ENCODE measurements at regions not wholly inside any gene's neighbourhood (a gene's known extent, or its start where the extent isn't known, plus 50 kb on each side); places are given as distances from the start of the nearest gene placed in this dataset.

- H3K4me3 ChIP-seq (ENCODE audit: low read length): no peak overlapping the region
- no peak for TF ChIP-seq ZNF274 (IDR thresholded peaks at IDR 0.05; ENCODE audit: low read depth, low read length)
These were observed 128.6 kb upstream of the ARID1B start for GRCh38 chr6:156648616-156649015.

GRCh38 chr6:156647991-156648390 is 129.2 kb upstream of the ARID1B start:
- no peak for TF ChIP-seq ZNF274 (IDR thresholded peaks at IDR 0.05; ENCODE audit: low read depth, low read length)
- no peak overlapping the region for H3K4me3 ChIP-seq (ENCODE audit: low read length)

GRCh38 chr6:156647140-156647784 is 129.9 kb upstream of the ARID1B start:
- H3K4me3 ChIP-seq (ENCODE audit: low read length): no peak overlapping the region
- no peak for TF ChIP-seq ZNF274 (IDR thresholded peaks at IDR 0.05; ENCODE audit: low read depth, low read length)

- TF ChIP-seq ZNF274 (IDR thresholded peaks at IDR 0.05; ENCODE audit: low read depth, low read length): no peak
- no peak overlapping the region for H3K4me3 ChIP-seq (ENCODE audit: low read length)
These were observed 130.7 kb upstream of the ARID1B start for GRCh38 chr6:156646496-156646895.

GRCh38 chr6:156645097-156645496 is 132.1 kb upstream of the ARID1B start:
- TF ChIP-seq ZNF274 (IDR thresholded peaks at IDR 0.05; ENCODE audit: low read depth, low read length): no peak
- no peak overlapping the region for H3K4me3 ChIP-seq (ENCODE audit: low read length)

DNA sequence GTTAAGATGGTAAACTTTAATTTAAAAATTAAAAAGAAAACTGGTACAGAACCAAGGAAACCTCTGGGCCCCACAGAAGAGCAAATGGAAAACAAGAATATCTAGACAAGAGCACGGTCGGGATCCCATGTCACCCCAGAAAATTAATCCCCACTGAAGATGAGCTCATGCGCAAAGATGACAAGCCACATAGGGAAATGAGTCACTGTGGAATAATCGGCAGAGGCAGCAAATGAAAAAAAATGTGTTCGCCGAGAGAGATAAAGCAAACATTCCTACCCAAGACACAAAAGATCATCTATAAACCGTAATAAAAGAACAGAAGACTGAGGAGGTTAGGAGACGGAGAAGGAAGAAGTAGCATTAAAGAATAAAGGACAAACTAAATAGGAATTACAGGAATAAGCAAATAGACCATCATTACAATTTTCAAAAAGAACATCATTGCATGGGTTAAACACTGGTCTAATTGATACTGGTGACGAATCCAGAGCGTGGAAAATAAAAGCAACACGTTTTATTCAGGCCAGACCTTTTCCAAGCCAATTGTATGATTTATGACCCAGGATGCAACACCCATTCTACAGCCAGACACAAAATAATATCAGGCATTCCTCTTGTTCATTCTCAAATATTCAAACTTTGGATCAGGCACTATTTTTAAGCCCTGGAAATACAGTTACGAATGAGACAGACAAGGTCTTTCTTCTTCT is 138.0 kb upstream of the ARID1B start:
- TF ChIP-seq ZNF274 (IDR thresholded peaks at IDR 0.05; ENCODE audit: low read depth, low read length): no peak
- H3K4me3 ChIP-seq (ENCODE audit: low read length): no peak overlapping the region

GRCh38 chr6:156638581-156638980 is 138.6 kb upstream of the ARID1B start:
- no peak overlapping the region for H3K4me3 ChIP-seq (ENCODE audit: low read length)
- no peak for TF ChIP-seq ZNF274 (IDR thresholded peaks at IDR 0.05; ENCODE audit: low read depth, low read length)

DNA sequence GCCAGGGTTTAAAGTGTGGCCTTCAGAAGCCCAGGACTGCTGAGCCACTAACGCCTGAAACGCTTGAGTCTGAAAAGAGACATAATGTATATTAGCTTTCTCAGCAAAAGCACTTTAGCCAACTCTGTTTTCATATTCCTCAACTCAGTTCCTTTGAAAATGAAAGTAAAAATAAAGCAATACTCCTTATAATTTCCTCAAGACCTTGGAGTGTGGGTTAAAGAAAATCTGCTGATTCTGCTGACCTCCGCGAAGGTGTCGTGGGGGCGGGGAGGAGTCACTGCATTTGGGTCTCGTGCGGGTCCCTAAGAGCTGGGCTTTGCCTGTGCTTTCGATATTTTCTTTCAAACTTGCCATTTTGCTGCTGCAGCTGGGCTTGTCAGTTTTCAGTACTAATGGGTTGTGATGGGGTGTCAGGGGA is 142.2 kb upstream of the ARID1B start:
- H3K4me3 ChIP-seq (ENCODE audit: low read length): no peak overlapping the region; the same call in 1 of the 2 replicates
- TF ChIP-seq ZNF274 (IDR thresholded peaks at IDR 0.05; ENCODE audit: low read depth, low read length): no peak

GRCh38 chr6:156634048-156634447 is 143.1 kb upstream of the ARID1B start:
- H3K4me3 ChIP-seq (ENCODE audit: low read length): no peak overlapping the region
- TF ChIP-seq ZNF274 (IDR thresholded peaks at IDR 0.05; ENCODE audit: low read depth, low read length): no peak

DNA sequence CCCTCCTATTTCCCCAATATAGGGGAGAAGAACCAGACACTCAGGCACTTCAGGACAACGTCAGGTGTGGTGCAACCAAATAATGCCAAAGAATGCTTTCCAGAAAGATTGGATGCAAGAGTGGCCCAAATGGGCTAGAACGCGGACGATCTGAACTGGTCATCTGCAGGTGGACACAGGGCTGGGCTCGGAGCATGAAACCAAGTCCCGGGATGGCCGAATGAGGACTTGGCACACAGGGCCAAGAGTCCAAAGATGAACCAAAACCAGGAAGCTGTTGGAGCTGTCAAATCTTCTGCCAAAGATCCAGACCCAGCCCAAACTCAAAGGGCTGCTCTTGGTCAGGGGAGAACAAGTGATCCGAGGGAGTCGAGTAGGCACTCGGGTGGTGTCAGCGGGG is 143.9 kb upstream of the ARID1B start:
- no peak for TF ChIP-seq ZNF274 (IDR thresholded peaks at IDR 0.05; ENCODE audit: low read depth, low read length)
- no peak overlapping the region for H3K4me3 ChIP-seq (ENCODE audit: low read length)

DNA sequence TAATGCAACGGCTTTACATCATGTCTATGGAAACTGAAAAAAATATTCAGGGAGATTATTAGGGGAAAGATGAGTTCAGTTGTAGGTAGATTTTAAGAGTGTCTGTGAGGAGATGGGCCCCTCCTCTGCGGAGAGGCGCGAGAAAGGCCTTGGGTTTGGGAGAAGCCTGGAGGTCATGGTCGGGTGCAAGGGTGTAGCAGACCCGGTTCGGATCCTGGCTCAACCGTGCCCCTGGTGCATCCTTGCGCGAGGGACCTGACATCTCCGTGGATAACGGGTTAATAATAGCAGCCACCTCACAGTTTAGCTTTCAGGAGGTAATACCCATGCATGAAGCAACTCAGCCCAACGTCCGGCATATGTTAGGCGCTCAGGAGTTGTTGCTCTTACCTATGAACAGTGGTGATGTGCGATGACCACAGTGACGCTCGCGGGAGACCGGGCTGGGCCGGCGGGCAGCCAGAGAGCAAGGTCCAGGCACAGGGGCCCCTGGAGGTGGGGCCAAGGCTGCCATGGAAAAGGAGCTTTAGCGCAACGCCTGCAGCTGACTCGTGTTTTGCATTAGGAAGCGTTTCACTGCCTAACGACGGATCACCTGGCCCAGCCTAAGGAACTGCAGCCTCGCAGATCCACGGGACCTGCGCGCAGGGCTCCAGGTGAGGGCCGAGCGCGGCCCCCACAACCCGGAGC is 146.4 kb upstream of the ARID1B start:
- H3K4me3 ChIP-seq (ENCODE audit: low read length): no peak overlapping the region
- no peak for TF ChIP-seq ZNF274 (IDR thresholded peaks at IDR 0.05; ENCODE audit: low read depth, low read length)

DNA sequence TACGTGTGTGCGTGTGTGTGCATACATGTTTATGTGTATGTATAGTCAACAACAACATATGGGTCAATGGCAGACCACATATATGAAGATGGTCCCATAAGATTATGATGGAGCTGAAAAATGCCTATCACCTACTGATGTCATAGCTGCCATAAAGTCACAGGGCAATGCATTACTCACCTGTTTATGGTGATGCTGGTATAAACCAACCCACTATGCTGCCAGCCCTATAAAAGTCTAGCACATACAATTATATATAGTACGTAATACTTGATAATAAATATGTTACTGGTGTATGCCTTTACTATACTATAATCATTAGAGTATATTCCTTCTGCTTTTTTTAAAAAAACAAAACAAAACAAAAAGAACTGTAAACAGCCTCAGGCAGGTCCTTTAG is 148.4 kb upstream of the ARID1B start:
- H3K4me3 ChIP-seq (ENCODE audit: low read length): no peak overlapping the region
- TF ChIP-seq ZNF274 (IDR thresholded peaks at IDR 0.05; ENCODE audit: low read depth, low read length): no peak

DNA sequence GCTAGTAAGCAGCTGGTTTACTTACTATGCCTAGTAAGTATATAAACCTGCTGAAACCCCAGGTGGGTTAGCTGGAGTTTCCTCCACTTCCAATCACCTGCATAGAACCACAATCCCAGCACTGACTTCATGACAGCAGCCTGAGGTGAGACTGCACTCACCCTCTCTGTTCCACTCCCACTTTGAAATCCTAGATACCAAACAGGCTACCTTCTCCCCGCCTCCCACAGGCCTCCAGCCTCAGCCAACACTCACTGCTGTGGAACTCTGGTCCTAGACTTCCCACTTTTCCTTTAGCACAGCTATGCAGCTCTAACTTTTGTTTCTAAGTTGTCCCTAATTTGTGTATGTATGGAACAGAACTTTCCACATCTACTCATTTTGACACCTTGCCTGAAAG is 149.7 kb upstream of the ARID1B start:
- H3K4me3 ChIP-seq (ENCODE audit: low read length): no peak overlapping the region
- no peak for TF ChIP-seq ZNF274 (IDR thresholded peaks at IDR 0.05; ENCODE audit: low read depth, low read length)

GRCh38 chr6:156622185-156622584 is 155.0 kb upstream of the ARID1B start:
- H3K4me3 ChIP-seq (ENCODE audit: low read length): no peak overlapping the region
- TF ChIP-seq ZNF274 (IDR thresholded peaks at IDR 0.05; ENCODE audit: low read depth, low read length): no peak

- H3K4me3 ChIP-seq (ENCODE audit: low read length): no peak overlapping the region
- TF ChIP-seq ZNF274 (IDR thresholded peaks at IDR 0.05; ENCODE audit: low read depth, low read length): no peak
These were observed 156.8 kb upstream of the ARID1B start for GRCh38 chr6:156620331-156620730.
